SK-N-SH (cell line): ENCODE measurements at regions not wholly inside any gene's neighbourhood (a gene's known extent, or its start where the extent isn't known, plus 50 kb on each side); places are given as distances from the start of the nearest gene placed in this dataset.

Source experiments
- CTCF ChIA-PET: fragments of 300-600, 350-600 bp; formaldehyde crosslinking; extraction: SDS; loops from one replicate; lab custom pipeline; 2021; lab: Yijun Ruan, JAX
- POLR2A ChIA-PET: fragments of 350-600 bp; sonication (Branson Sonifier 250); formaldehyde crosslinking; extraction: SDS; loops from one replicate; lab custom pipeline; 2020; ENCODE audit warnings: antibody characterized with exemption, inconsistent platforms; lab: Yijun Ruan, JAX
- DNase-seq: peaks from one replicate; pipeline ENCODE4 v3.0.0; 2012
- H2AFZ ChIP-seq: fragments of 200-600 bp; sonication (generic); 2 replicates; pipeline ENCODE4 v1.8.1; 2016; ENCODE audit warnings: antibody characterized with exemption, mild to moderate bottlenecking, low read depth
- H3F3A ChIP-seq: fragments of 200-600 bp; sonication (generic); replicated peaks from 2 replicates; pipeline ENCODE3; 2016; ENCODE audit warnings: antibody characterized with exemption, mild to moderate bottlenecking; ENCODE audit not compliant: insufficient read depth
- H3K27ac ChIP-seq, 2 experiments: fragments of 200-500 bp in 1 of 2; fragments of 200-600 bp in 1 of 2; sonication (Bioruptor generic) in 1 of 2; sonication (generic), shearing (Covaris generic) in 1 of 2; 2 replicates each; pipeline versions ENCODE4 v1.5.1 to v1.6.1; 2014 to 2016; ENCODE audit warnings: low read depth in 2 of 2, inconsistent platforms in 1 of 2, low read length in 1 of 2, mild to moderate bottlenecking in 1 of 2, mixed read lengths in 1 of 2
- H3K27me3 ChIP-seq: fragments of 200-600 bp; sonication (generic), shearing (Covaris generic); 2 replicates; pipeline ENCODE4 v1.6.1; 2016; ENCODE audit warnings: mixed run types; ENCODE audit not compliant: insufficient read depth
- H3K36me3 ChIP-seq, 2 experiments: fragments of 200-500 bp in 1 of 2; fragments of 200-600 bp in 1 of 2; sonication (Bioruptor generic) in 1 of 2; sonication (generic) in 1 of 2; replicated peaks in 1 of 2; 2 replicates each; pipeline versions ENCODE3 to v1.5.1; 2014 to 2016; ENCODE audit warnings: low read length in 1 of 2, mild to moderate bottlenecking in 1 of 2; ENCODE audit not compliant: insufficient read depth in 2 of 2, control insufficient read depth in 1 of 2
- H3K4me1 ChIP-seq, 2 experiments: fragments of 200-500 bp in 1 of 2; fragments of 200-600 bp in 1 of 2; sonication (Bioruptor generic) in 1 of 2; sonication (generic), shearing (Covaris generic) in 1 of 2; 2 replicates each; pipeline versions ENCODE4 v1.5.1 to v1.6.1; 2014 to 2016; ENCODE audit warnings: low read depth in 1 of 2, low read length in 1 of 2, mixed run types in 1 of 2; ENCODE audit not compliant: insufficient read depth in 2 of 2, control insufficient read depth in 1 of 2
- H3K4me2 ChIP-seq: fragments of 200-600 bp; sonication (generic), shearing (Covaris generic); 2 replicates; pipeline ENCODE4 v1.6.1; 2017; ENCODE audit warnings: mixed run types
- H3K4me3 ChIP-seq, 2 experiments: fragments of 200-500 bp in 1 of 2; fragments of 200-600 bp in 1 of 2; sonication (Bioruptor generic) in 1 of 2; sonication (generic), shearing (Covaris generic) in 1 of 2; 2 replicates each; pipeline versions ENCODE4 v1.5.1 to v1.8.1; 2014 to 2016; ENCODE audit warnings: low read depth in 2 of 2, inconsistent platforms in 1 of 2, low read length in 1 of 2, mild to moderate bottlenecking in 1 of 2, mixed read lengths in 1 of 2, moderate library complexity in 1 of 2
- H3K79me2 ChIP-seq: fragments of 200-600 bp; sonication (generic); 2 replicates; pipeline ENCODE4 v1.8.1; 2017; ENCODE audit warnings: mild to moderate bottlenecking; ENCODE audit not compliant: insufficient read depth
- H3K9ac ChIP-seq: fragments of 200-600 bp; sonication (generic); 2 replicates; pipeline ENCODE4 v1.6.1; 2017; ENCODE audit warnings: mixed run types
- H3K9me2 ChIP-seq: fragments of 200-600 bp; sonication (generic); 2 replicates; pipeline ENCODE4 v1.6.1; 2017; ENCODE audit warnings: mixed run types
- H3K9me3 ChIP-seq: fragments of 200-600 bp; sonication (generic); 2 replicates; pipeline ENCODE4 v1.6.1; 2017; ENCODE audit warnings: mixed run types, mild to moderate bottlenecking, moderate library complexity
- H4K20me1 ChIP-seq: fragments of 200-600 bp; sonication (generic); 2 replicates; pipeline ENCODE4 v1.6.1; 2017; ENCODE audit warnings: mild to moderate bottlenecking, mixed run types; ENCODE audit not compliant: insufficient read depth
- NRF1 ChIP-seq: IDR thresholded peaks from 2 replicates; pipeline ENCODE4 v1.6.1; 2012; ENCODE audit warnings: low read depth, mild to moderate bottlenecking, low read length
- POLR2AphosphoS5 ChIP-seq: IDR thresholded peaks from 2 replicates; pipeline ENCODE4 v1.6.1; 2012; ENCODE audit warnings: low read depth, low read length
- REST ChIP-seq: IDR thresholded peaks from 2 replicates; pipeline ENCODE4 v1.6.1; 2012; ENCODE audit warnings: mild to moderate bottlenecking, low read depth, low read length, moderate library complexity
- TAF1 ChIP-seq: IDR thresholded peaks from 2 replicates; pipeline ENCODE4 v1.6.1; 2012; ENCODE audit warnings: low read depth, mild to moderate bottlenecking, low read length, moderate library complexity, borderline replicate concordance
- WGBS: methylation state at CpG from one replicate; pipeline ENCODE4 v1.1.6; 2017; ENCODE audit warnings: low lambda C conversion rate; 5-methylcytosine and 5-hydroxymethylcytosine counted together
- TF ChIP-seq, protein P1 (sequence below): fragments of 200-600 bp; sonication (generic); IDR thresholded peaks from 2 replicates; pipeline ENCODE4 v1.6.1; 2017; ENCODE audit warnings: antibody characterized with exemption, mild to moderate bottlenecking, moderate library complexity
- TF ChIP-seq, protein P2 (sequence below): fragments of 150-350 bp; IDR thresholded peaks from 2 replicates; pipeline ENCODE4 v1.6.1; 2016; ENCODE audit warnings: mild to moderate bottlenecking, low read depth, low read length

- TF ChIP-seq, protein P1, sequence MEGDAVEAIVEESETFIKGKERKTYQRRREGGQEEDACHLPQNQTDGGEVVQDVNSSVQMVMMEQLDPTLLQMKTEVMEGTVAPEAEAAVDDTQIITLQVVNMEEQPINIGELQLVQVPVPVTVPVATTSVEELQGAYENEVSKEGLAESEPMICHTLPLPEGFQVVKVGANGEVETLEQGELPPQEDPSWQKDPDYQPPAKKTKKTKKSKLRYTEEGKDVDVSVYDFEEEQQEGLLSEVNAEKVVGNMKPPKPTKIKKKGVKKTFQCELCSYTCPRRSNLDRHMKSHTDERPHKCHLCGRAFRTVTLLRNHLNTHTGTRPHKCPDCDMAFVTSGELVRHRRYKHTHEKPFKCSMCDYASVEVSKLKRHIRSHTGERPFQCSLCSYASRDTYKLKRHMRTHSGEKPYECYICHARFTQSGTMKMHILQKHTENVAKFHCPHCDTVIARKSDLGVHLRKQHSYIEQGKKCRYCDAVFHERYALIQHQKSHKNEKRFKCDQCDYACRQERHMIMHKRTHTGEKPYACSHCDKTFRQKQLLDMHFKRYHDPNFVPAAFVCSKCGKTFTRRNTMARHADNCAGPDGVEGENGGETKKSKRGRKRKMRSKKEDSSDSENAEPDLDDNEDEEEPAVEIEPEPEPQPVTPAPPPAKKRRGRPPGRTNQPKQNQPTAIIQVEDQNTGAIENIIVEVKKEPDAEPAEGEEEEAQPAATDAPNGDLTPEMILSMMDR = no peak
Observed at GRCh38 chr10:64158551-64158950, 637.4 kb downstream of the REEP3 start (continued).

DNA sequence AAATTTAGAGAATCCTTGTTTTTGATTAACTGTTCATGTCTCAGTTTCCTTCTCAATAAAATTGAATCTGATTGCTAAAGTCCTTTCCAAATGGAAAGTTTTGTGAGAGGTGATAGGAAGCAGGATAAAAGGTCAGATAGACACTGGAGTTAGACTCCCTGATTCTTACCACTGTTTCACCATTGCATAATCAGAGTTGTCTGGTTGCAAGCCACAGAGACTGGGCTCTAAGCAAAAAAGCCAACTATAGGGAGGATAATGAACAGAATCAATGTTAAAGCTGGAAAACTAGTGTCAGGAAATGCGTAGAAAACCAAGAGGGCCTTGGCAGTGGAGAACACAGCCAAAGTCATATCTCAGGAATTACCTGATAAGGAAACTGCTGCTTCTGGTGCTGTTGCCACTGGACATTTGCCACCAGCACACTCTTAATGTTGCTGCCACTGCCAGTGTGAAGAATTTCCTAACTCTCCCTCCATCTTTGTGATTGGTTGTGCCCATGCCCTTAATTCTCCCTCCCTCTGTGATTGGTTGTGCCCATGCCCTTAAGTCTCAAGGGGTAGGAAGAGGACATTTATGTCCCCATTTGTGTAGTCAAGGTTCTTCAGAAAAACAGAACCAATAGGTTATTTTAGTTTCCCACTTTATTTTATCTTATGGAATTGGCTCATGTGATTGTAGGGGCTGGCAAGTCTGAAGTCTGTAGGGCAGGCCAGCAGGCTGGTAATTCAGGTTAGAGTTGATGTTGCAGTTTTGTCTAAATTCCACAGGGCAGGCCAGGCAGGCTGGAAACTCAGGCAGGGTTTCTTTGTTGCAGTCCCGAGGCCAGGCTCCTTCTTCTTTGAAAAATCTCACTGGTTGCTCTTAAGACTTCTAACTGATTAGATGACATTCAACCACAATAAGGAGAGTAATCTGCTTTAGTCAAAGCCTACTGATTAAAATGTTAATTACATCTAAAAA lies 639.0 kb downstream of the REEP3 start:
- no peak overlapping the region for H3K4me3 ChIP-seq
- no peak overlapping the region for H2AFZ ChIP-seq
- TF ChIP-seq NRF1 = no peak
- TF ChIP-seq, protein P2, sequence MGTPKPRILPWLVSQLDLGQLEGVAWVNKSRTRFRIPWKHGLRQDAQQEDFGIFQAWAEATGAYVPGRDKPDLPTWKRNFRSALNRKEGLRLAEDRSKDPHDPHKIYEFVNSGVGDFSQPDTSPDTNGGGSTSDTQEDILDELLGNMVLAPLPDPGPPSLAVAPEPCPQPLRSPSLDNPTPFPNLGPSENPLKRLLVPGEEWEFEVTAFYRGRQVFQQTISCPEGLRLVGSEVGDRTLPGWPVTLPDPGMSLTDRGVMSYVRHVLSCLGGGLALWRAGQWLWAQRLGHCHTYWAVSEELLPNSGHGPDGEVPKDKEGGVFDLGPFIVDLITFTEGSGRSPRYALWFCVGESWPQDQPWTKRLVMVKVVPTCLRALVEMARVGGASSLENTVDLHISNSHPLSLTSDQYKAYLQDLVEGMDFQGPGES = no peak
- TF ChIP-seq REST = no peak
- no peak for TF ChIP-seq POLR2AphosphoS5
- no peak for TF ChIP-seq TAF1
- H3K9me2 ChIP-seq = no peaks in the 10 kb centered on the region
- CTCF ChIA-PET = no interaction called here
- H3K4me1 ChIP-seq = no peaks in the 10 kb centered on the region; a peak in 1 of 4 replicates
- no peaks in the 10 kb centered on the region for H3K27me3 ChIP-seq
- no peak overlapping the region for H3K4me2 ChIP-seq
- H4K20me1 ChIP-seq = no peaks in the 10 kb centered on the region
- H3K27ac ChIP-seq = no peak overlapping the region
- no peak for DNase-seq
- 22% methylated on average over 2 of the region's 2 CpGs for WGBS
- no peak overlapping the region for H3K9ac ChIP-seq
- no peaks in the 10 kb centered on the region for H3F3A ChIP-seq
- H3K9me3 ChIP-seq = no peaks in the 10 kb centered on the region
- H3K36me3 ChIP-seq = no peaks in the 10 kb centered on the region
- H3K79me2 ChIP-seq = no peaks in the 10 kb centered on the region
- POLR2A ChIA-PET = no interaction called here
